ENCODE measurements at regions not wholly inside any gene's neighbourhood (a gene's known extent, or its start where the extent isn't known, plus 50 kb on each side); places are given as distances from the start of the nearest gene placed in this dataset.

DNA sequence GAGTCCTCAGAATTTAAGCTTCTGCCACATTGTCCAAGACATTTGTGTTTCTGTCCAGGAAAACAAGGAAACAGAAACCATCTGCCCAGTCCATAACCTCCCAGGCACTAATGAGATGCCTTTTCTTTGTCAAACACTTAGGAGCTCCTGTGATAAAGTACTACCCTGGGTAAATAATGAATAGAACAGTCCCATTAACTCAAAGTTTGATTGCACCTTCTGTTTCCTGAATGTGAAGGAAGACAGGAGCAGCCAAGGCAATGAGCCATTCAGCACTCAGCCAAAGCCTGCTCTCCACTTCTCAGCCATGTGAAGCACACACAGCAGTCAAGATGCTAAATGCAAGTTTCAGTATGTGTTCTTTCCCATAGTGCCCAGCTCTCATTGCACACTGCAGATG lies 199.8 kb downstream of the SEC16B start:
- H3K4me3 ChIP-seq (replicated peaks; ENCODE audit: low read depth, low read length) = no peak overlapping the region
- TF ChIP-seq, protein P1, sequence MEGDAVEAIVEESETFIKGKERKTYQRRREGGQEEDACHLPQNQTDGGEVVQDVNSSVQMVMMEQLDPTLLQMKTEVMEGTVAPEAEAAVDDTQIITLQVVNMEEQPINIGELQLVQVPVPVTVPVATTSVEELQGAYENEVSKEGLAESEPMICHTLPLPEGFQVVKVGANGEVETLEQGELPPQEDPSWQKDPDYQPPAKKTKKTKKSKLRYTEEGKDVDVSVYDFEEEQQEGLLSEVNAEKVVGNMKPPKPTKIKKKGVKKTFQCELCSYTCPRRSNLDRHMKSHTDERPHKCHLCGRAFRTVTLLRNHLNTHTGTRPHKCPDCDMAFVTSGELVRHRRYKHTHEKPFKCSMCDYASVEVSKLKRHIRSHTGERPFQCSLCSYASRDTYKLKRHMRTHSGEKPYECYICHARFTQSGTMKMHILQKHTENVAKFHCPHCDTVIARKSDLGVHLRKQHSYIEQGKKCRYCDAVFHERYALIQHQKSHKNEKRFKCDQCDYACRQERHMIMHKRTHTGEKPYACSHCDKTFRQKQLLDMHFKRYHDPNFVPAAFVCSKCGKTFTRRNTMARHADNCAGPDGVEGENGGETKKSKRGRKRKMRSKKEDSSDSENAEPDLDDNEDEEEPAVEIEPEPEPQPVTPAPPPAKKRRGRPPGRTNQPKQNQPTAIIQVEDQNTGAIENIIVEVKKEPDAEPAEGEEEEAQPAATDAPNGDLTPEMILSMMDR (IDR thresholded peaks at IDR 0.05; ENCODE audit: low read depth, low read length, missing control alignments) = no peak
- DNase-seq (ENCODE audit: extremely low read depth, low read depth) = no peak

DNA sequence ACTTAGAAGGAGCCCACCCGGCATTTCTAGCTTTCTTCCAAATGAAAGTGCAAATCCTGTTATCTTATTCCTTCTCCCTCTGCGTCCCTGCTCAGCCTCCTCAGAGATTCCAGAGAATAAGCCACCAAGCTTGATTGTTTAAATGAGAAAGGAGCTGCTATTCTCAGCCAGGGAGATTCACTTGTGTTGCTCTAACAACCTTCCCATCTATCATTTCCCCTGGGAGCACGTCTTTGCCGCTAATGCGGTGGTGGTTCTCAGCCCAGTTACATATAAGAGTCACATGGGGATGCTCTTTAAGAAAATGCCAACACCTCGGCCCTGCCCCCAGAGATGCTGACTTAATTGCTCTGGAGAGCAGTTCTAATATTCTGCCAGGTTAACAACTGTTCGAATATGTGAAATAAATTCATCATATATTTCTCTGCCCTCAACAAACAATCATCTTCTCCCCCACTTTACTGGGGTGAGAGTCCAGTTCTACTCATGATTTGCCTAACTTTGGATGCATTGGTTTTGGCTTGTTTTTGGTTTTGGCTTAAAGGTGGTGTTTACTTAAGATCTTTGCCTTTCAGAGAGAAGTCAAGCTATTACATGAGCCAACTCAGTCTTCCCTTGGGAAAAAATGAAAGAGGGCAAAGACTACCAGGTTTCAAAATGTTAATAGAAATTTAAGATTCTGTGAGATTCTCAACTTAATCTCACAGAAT lies 213.9 kb downstream of the SEC16B start:
- no peak for DNase-seq (ENCODE audit: extremely low read depth, low read depth)
- TF ChIP-seq, protein P1 (IDR thresholded peaks at IDR 0.05; ENCODE audit: low read depth, low read length, missing control alignments) = no peak
- no peak overlapping the region for H3K4me3 ChIP-seq (replicated peaks; ENCODE audit: low read depth, low read length)

DNA sequence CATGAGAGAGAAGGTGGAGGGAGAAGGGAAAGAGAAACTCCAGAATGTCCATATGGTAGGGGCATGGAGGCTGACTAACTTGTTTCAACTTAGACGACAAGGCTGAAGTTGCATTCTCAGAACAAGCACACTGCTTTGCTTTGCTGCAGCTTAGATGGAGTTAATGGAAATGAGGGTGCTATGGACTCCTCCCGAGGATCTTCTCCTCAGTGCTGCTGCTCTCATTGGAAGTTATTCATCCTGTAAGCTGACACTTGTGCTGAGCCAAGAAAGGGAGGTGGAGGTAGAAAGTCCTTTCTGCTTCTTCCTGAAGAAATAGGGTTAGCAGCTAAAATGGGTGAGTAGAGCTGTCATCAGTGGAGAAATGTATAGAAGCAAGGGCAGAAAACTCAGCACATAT lies 215.3 kb downstream of the SEC16B start:
- TF ChIP-seq, protein P1 (IDR thresholded peaks at IDR 0.05; ENCODE audit: low read depth, low read length, missing control alignments) = no peak
- DNase-seq (ENCODE audit: extremely low read depth, low read depth) = no peak
- H3K4me3 ChIP-seq (replicated peaks; ENCODE audit: low read depth, low read length) = no peak overlapping the region

DNA sequence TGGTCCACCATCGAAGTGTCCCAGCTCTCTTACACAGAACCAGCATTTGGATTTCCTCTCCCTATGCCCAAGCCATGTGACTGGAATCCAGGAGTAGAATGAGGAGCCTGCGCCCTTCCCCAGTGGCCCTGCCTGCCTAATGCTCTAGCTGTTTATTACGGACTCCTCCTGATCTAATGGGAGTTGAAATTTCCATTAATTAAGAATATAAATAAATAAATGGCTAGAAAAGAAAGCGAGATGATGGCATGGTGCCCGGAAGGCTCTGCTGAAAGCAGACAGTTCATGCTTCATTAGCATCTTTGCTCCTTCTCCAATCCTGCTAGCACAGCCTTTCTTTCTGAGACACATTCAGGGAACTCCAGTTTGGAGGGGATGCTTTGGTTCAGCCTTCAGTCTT lies 216.2 kb downstream of the SEC16B start:
- DNase-seq (ENCODE audit: extremely low read depth, low read depth) = no peak

DNA sequence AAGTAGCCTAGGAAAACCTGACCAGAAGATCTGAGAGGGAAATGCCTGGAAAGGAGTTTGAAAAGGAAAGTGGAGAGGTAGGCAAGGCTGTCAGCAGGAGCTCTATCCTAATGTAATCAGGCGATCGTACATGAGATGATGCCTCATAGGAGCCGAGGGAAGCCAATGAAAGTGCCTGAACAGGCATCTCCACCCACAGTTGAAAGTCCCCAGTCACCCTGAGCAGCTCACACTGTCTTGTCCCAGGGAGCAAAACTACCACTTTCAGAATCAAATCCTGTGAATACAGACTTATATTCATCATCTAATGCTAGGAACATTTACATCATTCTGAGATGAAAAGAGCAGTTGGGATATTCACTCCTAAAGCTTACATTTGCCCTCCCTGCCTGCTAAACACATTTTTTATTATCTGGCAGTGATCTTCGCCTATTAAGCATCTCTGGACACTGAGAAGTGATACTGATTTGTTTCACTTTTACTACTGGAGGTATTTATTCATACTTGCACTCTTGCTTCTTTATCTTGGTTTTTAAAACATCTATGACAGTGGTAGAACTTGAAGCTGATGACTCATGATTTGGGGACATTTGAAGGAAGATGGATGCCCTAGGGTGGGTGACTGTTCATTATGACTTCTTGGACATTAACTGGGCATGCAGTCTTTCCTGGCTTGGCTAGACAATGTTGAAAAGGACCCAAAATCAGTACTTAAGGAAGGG lies 221.6 kb downstream of the SEC16B start:
- H3K4me3 ChIP-seq (replicated peaks; ENCODE audit: low read depth, low read length) = no peak overlapping the region
- DNase-seq (ENCODE audit: extremely low read depth, low read depth) = no peak
- TF ChIP-seq, protein P1 (IDR thresholded peaks at IDR 0.05; ENCODE audit: low read depth, low read length, missing control alignments) = no peak

More for the DNA sequence above, 216.2 kb downstream of the SEC16B start:
- H3K4me3 ChIP-seq (replicated peaks; ENCODE audit: low read depth, low read length) = no peak overlapping the region
- TF ChIP-seq, protein P1 (IDR thresholded peaks at IDR 0.05; ENCODE audit: low read depth, low read length, missing control alignments) = no peak

DNA sequence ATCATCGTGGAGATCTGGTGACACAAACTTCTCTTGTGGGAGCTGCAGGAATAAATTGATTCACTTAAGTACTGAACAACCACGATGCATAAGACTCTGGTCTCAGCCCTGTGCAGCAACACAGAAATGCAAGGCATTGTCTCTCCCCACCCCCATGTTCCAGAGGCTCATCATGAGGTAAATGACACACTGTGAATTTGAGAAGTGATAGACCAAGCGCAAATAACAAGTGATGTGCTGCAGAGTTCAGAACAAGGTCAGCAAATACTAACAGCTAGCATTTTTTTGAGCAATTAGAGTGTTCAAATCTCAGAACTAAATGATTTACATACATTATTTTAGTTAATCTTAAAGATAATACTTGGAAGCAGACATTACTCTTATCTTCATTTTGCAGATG lies 223.7 kb downstream of the SEC16B start:
- no peak overlapping the region for H3K4me3 ChIP-seq (replicated peaks; ENCODE audit: low read depth, low read length)
- TF ChIP-seq, protein P1 (IDR thresholded peaks at IDR 0.05; ENCODE audit: low read depth, low read length, missing control alignments) = no peak
- DNase-seq (ENCODE audit: extremely low read depth, low read depth) = no peak
